ENCODE measurements at regions not wholly inside any gene's neighbourhood (a gene's known extent, or its start where the extent isn't known, plus 50 kb on each side); places are given as distances from the start of the nearest gene placed in this dataset.

GRCh38 chr4:52244848-52245247, 193.7 kb downstream of the SPATA18 start:
- TF ChIP-seq CTCF (IDR thresholded peaks at IDR 0.05; ENCODE audit: low read length): no peak
- TF ChIP-seq EZH2 (optimal IDR thresholded peaks at IDR 0.05; ENCODE audit: low read depth, low read length): no peak
